Glutamatergic neuron (in vitro differentiated cells): ENCODE measurements at regions not wholly inside any gene's neighbourhood (a gene's known extent, or its start where the extent isn't known, plus 50 kb on each side); places are given as distances from the start of the nearest gene placed in this dataset.

ENCODE experiments used
- DNase-seq: peaks from one replicate; pipeline ENCODE4 v3.0.0; 2022
- H3K27ac Mint-ChIP-seq: one replicate; pipeline ENCODE4 v1.8.0; 2020; ENCODE audit warnings: mild to moderate bottlenecking, mixed read lengths, inconsistent platforms; ENCODE audit not compliant: unreplicated experiment
- H3K27me3 Mint-ChIP-seq: one replicate; pipeline ENCODE4 v1.8.0; 2020; ENCODE audit warnings: mild to moderate bottlenecking, moderate library complexity, mixed read lengths, inconsistent platforms; ENCODE audit not compliant: unreplicated experiment
- H3K36me3 Mint-ChIP-seq: one replicate; pipeline ENCODE4 v1.8.0; 2020; ENCODE audit warnings: mild to moderate bottlenecking, mixed read lengths, inconsistent platforms; ENCODE audit not compliant: unreplicated experiment
- H3K4me1 Mint-ChIP-seq: one replicate; pipeline ENCODE4 v1.8.0; 2020; ENCODE audit warnings: mild to moderate bottlenecking, low read depth, mixed read lengths, inconsistent platforms; ENCODE audit not compliant: unreplicated experiment
- H3K4me3 Mint-ChIP-seq: one replicate; pipeline ENCODE4 v1.8.0; 2020; ENCODE audit warnings: mild to moderate bottlenecking, mixed read lengths, inconsistent platforms; ENCODE audit not compliant: unreplicated experiment
- H3K9me3 Mint-ChIP-seq: one replicate; pipeline ENCODE4 v1.8.0; 2020; ENCODE audit warnings: mild to moderate bottlenecking, moderate library complexity, mixed read lengths, inconsistent platforms; ENCODE audit not compliant: unreplicated experiment
- TF ChIP-seq, protein P1 (sequence below): fragments of 200-600 bp; sonication (generic); IDR thresholded peaks from one replicate; pipeline ENCODE4 v1.5.0; 2021; ENCODE audit not compliant: partially characterized antibody, unreplicated experiment

DNA sequence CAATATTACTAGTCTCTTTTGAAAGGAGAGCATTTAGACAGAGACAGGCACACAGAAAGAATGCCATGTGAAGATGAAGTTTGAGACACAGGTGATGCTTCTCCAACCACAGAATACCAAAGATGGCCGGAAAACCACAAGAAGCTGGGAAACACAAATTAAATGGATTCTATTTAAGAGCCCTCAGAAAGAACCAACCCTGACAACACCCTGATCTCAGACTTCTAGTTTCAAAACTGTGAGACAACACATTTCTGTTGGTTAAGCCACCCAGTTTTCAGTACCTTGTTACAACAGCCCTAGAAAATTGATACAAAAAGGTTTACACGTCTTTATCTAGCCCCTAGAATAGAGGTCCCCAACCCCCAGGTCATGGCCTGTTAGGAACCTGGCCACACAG is 79.8 kb upstream of the CCNG1 start:
- no peaks in the 10 kb centered on the region for H3K4me1 Mint-ChIP-seq
- H3K4me3 Mint-ChIP-seq, result no peak overlapping the region
- H3K9me3 Mint-ChIP-seq, result no peaks in the 10 kb centered on the region
- H3K36me3 Mint-ChIP-seq, result no peaks in the 10 kb centered on the region
- H3K27ac Mint-ChIP-seq, result no peak overlapping the region
- TF ChIP-seq, protein P1, sequence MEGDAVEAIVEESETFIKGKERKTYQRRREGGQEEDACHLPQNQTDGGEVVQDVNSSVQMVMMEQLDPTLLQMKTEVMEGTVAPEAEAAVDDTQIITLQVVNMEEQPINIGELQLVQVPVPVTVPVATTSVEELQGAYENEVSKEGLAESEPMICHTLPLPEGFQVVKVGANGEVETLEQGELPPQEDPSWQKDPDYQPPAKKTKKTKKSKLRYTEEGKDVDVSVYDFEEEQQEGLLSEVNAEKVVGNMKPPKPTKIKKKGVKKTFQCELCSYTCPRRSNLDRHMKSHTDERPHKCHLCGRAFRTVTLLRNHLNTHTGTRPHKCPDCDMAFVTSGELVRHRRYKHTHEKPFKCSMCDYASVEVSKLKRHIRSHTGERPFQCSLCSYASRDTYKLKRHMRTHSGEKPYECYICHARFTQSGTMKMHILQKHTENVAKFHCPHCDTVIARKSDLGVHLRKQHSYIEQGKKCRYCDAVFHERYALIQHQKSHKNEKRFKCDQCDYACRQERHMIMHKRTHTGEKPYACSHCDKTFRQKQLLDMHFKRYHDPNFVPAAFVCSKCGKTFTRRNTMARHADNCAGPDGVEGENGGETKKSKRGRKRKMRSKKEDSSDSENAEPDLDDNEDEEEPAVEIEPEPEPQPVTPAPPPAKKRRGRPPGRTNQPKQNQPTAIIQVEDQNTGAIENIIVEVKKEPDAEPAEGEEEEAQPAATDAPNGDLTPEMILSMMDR, result no peak
- no peak for DNase-seq
- no peaks in the 10 kb centered on the region for H3K27me3 Mint-ChIP-seq

DNA sequence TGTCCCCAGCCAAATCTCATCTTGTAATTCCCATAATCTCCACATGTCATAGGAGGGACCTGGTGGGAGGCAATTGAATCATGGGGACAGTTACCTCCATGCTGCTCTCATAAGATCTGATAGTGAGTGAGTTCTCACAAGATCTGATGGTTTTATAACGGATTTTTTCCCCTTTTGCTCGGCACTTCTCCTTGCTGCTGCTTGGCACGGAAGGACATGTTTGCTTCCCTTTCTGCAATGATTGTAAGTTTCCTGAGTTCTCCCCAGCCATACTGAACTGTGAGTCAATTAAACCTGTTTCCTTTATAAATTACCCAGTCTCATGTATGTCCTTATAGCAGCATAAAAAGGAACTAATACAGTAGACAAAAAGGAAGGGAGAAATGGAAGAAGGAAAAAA is 76.7 kb upstream of the CCNG1 start:
- H3K27me3 Mint-ChIP-seq, result no peaks in the 10 kb centered on the region
- TF ChIP-seq, protein P1, result no peak
- no peak for DNase-seq
- H3K4me3 Mint-ChIP-seq, result no peak overlapping the region
- H3K27ac Mint-ChIP-seq, result no peak overlapping the region
- peaks cover 10% of the 10 kb centered on the region for H3K36me3 Mint-ChIP-seq
- H3K4me1 Mint-ChIP-seq, result no peaks in the 10 kb centered on the region
- no peaks in the 10 kb centered on the region for H3K9me3 Mint-ChIP-seq

DNA sequence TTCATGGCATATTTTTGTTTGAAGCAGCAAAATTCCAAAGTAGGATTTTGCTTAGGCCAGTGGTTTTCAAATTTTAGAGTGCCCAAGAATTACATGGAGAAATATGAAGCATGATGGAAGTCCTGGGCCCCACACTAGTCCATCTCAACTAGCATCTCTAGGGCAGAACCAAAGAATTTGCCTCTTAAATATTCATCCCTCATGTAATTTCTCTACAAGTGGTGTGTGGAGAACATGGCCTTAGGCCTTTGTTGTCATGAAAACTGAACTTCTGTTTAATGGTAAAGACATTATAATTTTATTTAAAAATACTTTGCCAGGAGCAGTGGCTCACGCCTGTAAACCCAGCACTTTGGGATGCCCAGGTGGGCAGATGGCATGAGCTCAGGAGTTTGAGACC is 75.9 kb upstream of the CCNG1 start:
- no peak for DNase-seq
- no peaks in the 10 kb centered on the region for H3K27me3 Mint-ChIP-seq
- peaks cover 11% of the 10 kb centered on the region for H3K36me3 Mint-ChIP-seq
- no peak overlapping the region for H3K4me3 Mint-ChIP-seq
- TF ChIP-seq, protein P1, result no peak
- H3K27ac Mint-ChIP-seq, result no peak overlapping the region
- no peaks in the 10 kb centered on the region for H3K9me3 Mint-ChIP-seq
- H3K4me1 Mint-ChIP-seq, result no peaks in the 10 kb centered on the region

DNA sequence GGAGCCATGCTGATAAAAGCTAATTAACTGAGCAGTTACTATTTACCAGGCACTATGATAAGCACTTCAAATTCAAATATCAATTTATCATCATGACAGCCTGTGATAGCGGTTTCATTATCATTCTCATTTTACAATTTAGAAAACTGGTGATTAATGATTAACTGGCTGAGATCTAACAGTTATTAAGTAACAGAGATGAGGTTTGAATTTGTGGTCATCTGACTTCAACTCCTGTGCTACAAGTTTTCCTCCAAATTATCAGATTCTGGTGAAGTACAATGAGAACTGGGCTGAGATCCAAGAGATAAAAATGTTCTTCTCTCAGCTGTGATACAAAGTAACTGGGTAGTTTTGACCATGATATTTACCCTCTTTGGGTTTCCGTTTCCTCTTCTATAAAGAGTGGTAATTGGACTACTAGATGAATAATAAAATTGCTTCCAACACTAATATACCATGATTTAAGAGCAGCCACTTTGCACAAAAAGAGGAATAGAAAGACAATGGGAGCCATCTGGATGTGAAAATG is 74.5 kb upstream of the CCNG1 start:
- Mint-ChIP-seq H3K27ac (no peak overlapping the region), H3K9me3 (peaks cover 2% of the 10 kb centered on the region), H3K4me3 (no peak overlapping the region), H3K4me1 (no peaks in the 10 kb centered on the region), H3K27me3 (no peaks in the 10 kb centered on the region), H3K36me3 (peaks cover 11% of the 10 kb centered on the region)
- TF ChIP-seq, protein P1, result no peak
- no peak for DNase-seq

DNA sequence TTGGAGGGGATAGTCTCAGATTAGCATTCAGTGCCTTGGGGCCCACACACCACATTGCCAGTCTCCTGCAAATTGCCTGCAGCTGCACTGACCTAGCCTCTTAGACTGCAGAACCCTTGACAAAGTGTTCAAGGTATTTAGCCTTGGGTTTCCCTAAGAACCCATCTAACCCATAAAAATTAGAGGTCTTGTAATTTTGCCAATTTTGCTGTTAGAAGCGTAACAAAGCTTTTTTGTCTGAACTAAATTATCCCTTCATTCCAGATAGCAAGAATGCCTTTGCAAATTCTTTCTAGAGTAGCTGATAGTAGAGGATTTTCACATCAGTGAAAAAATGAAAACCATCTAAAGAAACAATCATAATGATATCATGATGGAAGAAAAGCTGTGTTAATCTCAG is 74.0 kb upstream of the CCNG1 start:
- peaks cover 2% of the 10 kb centered on the region for H3K9me3 Mint-ChIP-seq
- no peak overlapping the region for H3K4me3 Mint-ChIP-seq
- DNase-seq, result no peak
- peaks cover 11% of the 10 kb centered on the region for H3K36me3 Mint-ChIP-seq
- no peaks in the 10 kb centered on the region for H3K27me3 Mint-ChIP-seq
- H3K27ac Mint-ChIP-seq, result no peak overlapping the region
- no peaks in the 10 kb centered on the region for H3K4me1 Mint-ChIP-seq
- TF ChIP-seq, protein P1, result no peak
